AG04450 (cell line): ENCODE measurements at regions not wholly inside any gene's neighbourhood (a gene's known extent, or its start where the extent isn't known, plus 50 kb on each side); places are given as distances from the start of the nearest gene placed in this dataset.

Experiments used
- CTCF ChIA-PET: fragments of 300-600, 350-600 bp; formaldehyde crosslinking; extraction: SDS; loops from one replicate; lab custom pipeline; 2022; ENCODE audit warnings: antibody characterized with exemption, inconsistent platforms; lab: Charles Lee
- POLR2A ChIA-PET: fragments of 350-600 bp; formaldehyde crosslinking; extraction: SDS; loops from one replicate; lab custom pipeline; 2021; ENCODE audit warnings: antibody characterized with exemption, inconsistent platforms; lab: Yijun Ruan, JAX
- DNase-seq: peaks from one replicate; pipeline ENCODE4 v3.0.0-alpha.2; 2011; ENCODE audit warnings: low read depth, low spot score
- H3K27ac ChIP-seq: one replicate; pipeline ENCODE4 v1.5.1; 2012; ENCODE audit warnings: low read depth, low read length, control low read depth
- H3K27me3 ChIP-seq: one replicate; pipeline ENCODE4 v1.6.0; 2012; ENCODE audit warnings: low read length; ENCODE audit not compliant: control insufficient read depth, insufficient read depth
- H3K4me3 ChIP-seq: 2 replicates; pipeline ENCODE4 v1.5.1; 2011; ENCODE audit warnings: mild to moderate bottlenecking, low read depth, low read length, control low read depth
- H3K9me3 ChIP-seq: 2 replicates; pipeline ENCODE4 v1.5.1; 2012; ENCODE audit warnings: low read length; ENCODE audit not compliant: control insufficient read depth, insufficient read depth
- TF ChIP-seq, protein P1 (sequence below): IDR thresholded peaks from 2 replicates; pipeline ENCODE4 v1.5.1; 2011; ENCODE audit warnings: low read depth, low read length, control low read depth, inconsistent platforms

DNA sequence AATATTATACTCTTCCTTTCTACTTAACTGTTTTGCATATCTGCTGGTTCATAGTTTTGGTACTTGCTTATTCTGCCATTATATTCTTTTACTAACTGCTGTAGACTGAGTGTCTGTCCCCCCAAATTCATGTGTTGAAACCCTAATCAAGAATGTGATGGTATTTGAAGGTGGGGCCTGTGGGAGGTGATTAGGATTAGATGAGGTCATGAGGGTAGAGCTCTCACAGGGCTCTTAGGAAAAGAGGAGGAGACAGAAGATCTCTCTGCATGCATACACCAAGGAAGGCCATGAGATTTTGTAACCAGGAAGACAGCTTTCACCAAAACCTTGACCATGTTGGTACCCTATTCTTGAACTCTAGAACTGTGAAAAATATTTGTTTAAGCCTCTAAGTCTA is 354.1 kb upstream of the B3GALT2 start:
- DNase-seq = no peak
- Histone ChIP-seq H3K27ac (no peak overlapping the region), H3K9me3 (no peaks in the 10 kb centered on the region), H3K27me3 (no peaks in the 10 kb centered on the region), H3K4me3 (no peak overlapping the region)
- TF ChIP-seq, protein P1, sequence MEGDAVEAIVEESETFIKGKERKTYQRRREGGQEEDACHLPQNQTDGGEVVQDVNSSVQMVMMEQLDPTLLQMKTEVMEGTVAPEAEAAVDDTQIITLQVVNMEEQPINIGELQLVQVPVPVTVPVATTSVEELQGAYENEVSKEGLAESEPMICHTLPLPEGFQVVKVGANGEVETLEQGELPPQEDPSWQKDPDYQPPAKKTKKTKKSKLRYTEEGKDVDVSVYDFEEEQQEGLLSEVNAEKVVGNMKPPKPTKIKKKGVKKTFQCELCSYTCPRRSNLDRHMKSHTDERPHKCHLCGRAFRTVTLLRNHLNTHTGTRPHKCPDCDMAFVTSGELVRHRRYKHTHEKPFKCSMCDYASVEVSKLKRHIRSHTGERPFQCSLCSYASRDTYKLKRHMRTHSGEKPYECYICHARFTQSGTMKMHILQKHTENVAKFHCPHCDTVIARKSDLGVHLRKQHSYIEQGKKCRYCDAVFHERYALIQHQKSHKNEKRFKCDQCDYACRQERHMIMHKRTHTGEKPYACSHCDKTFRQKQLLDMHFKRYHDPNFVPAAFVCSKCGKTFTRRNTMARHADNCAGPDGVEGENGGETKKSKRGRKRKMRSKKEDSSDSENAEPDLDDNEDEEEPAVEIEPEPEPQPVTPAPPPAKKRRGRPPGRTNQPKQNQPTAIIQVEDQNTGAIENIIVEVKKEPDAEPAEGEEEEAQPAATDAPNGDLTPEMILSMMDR = no peak
- ChIA-PET POLR2A (no interaction called here), CTCF (no interaction called here)

DNA sequence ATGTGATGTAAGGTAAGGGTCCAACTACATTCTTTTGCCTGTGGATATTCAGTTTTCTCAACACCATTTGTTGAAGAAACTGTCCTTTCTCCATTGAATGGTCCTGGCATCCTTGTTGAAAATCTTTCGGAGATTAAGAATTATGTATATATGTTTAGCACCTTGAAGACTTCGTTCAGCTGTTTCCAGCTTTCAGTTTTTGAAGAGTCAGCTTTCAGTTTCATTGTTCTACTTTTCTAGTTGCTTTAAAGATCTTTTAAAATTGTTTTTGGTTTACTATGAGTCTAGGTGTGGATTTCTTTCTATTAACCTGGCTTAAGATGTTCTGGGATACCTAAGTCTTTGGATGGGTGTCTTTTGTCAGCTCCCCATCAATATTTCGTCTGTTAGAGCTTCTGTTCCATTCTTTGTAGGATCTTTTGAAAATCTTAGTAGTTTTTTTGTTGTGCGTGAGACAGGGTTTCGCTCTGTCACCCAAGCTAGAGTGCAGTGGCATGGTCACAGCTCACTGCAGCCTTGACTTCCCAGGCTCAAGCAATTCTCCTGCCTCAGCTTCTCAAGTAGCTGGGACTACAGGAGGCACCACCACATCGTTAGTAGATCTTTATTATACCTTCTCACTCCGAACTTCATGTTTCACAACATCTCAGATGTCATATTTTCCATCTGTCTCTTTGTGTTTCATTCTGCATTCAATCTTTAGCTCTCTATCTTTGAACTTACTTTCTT is 353.5 kb upstream of the B3GALT2 start:
- H3K4me3 ChIP-seq = no peak overlapping the region
- H3K27me3 ChIP-seq = no peaks in the 10 kb centered on the region
- POLR2A ChIA-PET = no interaction called here
- H3K27ac ChIP-seq = no peak overlapping the region
- TF ChIP-seq, protein P1 = no peak
- H3K9me3 ChIP-seq = no peaks in the 10 kb centered on the region
- no peak for DNase-seq
- CTCF ChIA-PET = interaction anchor here (0.8 kb wide), 1 partner anchor 28 kb away, joined by 3 read pairs; no protein-coding TSS in a partner anchor

DNA sequence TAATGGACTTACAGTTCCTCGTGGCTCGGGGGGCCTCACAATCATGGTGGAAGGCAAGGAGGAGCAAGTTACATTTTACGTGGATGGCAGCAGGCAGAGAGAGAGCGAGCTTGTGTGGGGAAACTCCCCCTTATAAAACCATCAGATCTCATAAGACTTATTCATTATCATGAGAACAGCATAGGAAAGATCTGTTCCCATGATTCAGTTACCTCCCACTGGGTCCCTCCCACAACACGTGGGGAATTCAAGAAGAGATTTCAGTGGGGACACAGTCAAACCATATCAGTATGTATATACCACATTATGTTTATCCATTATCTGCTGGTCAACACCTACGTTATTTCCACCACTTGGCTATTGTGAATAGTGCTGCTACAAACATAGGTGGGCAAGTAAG is 352.3 kb upstream of the B3GALT2 start:
- Histone ChIP-seq H3K9me3 (no peaks in the 10 kb centered on the region), H3K27ac (no peak overlapping the region), H3K27me3 (no peaks in the 10 kb centered on the region), H3K4me3 (no peak overlapping the region)
- ChIA-PET CTCF (interaction anchor here (0.8 kb wide), 1 partner anchor 29 kb away, joined by 3 read pairs; no protein-coding TSS in a partner anchor), POLR2A (no interaction called here)
- no peak for DNase-seq
- TF ChIP-seq, protein P1 = no peak

DNA sequence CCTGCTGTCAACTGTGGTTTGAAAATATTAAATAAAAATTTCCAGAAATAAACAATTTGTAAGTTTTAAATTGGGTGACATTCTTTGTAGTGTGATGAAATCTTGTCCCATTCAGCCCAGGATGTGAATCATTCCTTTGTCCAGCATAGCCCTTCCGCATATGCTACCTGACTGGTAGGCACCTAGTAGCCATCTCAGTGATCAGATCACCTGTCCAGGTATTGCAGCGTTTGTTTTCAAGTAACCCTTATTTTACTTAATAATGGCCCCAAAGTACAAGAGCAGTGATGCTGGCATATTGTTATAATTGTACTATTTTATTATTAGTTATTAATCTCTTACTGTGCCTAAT is 351.6 kb upstream of the B3GALT2 start:
- TF ChIP-seq, protein P1 = no peak
- H3K27me3 ChIP-seq = no peaks in the 10 kb centered on the region
- no peak overlapping the region for H3K4me3 ChIP-seq
- no peak for DNase-seq
- no peaks in the 10 kb centered on the region for H3K9me3 ChIP-seq
- H3K27ac ChIP-seq = no peak overlapping the region
- ChIA-PET CTCF (no interaction called here), POLR2A (no interaction called here)

DNA sequence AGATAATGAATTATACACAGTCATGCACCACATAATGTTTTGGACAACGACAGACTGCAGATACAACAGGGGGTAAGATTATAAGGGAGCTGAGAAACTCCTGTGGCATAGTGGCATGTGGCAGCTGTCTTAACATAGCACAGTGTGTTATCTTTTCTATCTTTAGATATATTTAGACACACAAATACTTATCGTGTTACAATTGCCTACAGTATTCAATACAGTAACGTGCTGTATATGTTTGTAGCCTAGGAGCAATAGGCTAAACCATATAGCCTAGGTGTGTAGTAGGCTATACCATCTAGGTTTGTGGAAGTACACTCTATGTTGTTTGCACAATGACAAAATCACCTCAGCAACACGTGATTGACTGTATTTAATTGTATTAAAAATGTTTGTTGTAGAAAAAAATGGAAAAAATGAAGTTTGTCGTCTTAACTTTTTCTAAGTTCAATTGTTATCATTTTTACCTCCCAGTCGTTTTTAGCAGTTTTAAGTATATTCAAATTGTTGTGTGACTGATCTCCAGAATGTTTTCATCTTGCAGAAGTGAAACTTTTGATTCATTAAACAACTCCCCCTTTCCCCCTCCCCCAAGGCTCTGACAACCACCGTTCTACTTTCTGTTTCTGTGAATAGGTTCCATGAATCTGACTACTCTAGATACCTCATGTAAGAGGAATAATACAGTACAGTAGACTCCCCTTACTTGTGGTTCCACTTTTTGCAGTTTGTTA is 351.0 kb upstream of the B3GALT2 start:
- Histone ChIP-seq H3K9me3 (no peaks in the 10 kb centered on the region), H3K4me3 (no peak overlapping the region), H3K27ac (no peak overlapping the region), H3K27me3 (no peaks in the 10 kb centered on the region)
- DNase-seq = no peak
- ChIA-PET POLR2A (no interaction called here), CTCF (no interaction called here)
- TF ChIP-seq, protein P1 = no peak
